ENCODE measurements at regions not wholly inside any gene's neighbourhood (a gene's known extent, or its start where the extent isn't known, plus 50 kb on each side); places are given as distances from the start of the nearest gene placed in this dataset.

DNA sequence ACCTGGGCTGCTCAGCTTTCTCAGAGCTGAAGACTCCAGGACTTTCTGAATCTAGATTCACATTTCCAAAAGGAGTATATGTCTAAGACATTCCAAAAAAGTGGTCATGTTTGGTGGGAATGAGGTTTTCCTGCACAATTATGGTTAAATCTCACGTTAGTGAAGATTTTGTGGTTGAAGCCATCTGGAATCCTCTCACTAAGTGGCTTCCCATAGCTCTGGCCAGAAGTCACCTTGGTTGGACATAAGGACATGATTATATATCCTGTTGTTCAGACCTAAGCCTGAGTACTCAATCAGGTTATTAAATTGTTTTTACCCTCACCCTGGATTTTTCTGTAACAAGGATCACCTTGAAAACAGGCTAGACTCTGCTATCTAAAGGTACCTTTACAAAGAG, 176.1 kb upstream of the PLN start (continued):
- TF ChIP-seq NR2C2 (IDR thresholded peaks at IDR 0.05; ENCODE audit: borderline replicate concordance, control insufficient read depth, insufficient read length, low read depth), result no peak
- no peak for TF ChIP-seq SREBF2 (IDR thresholded peaks at IDR 0.05; ENCODE audit: low read length)

GRCh38 chr6:118372413-118372812, 175.7 kb upstream of the PLN start:
- Histone ChIP-seq H3K4me3 (no peak overlapping the region), H3K36me3 (ENCODE audit: control insufficient read depth in 2 of 2, insufficient read depth in 2 of 2, low read length in 1 of 2) (no peaks in the 10 kb centered on the region), H3K79me2 (ENCODE audit: control insufficient read depth, insufficient read depth, low read length) (no peaks in the 10 kb centered on the region), H3K27me3 (replicated peaks in 1 of 2; ENCODE audit: control insufficient read depth in 2 of 2, insufficient read depth in 2 of 2, low read length in 1 of 2) (no peaks in the 10 kb centered on the region), H3K9me3 (replicated peaks; ENCODE audit: control insufficient read depth, insufficient read depth, low read length) (no peaks in the 10 kb centered on the region), H4K20me1 (ENCODE audit: control insufficient read depth, insufficient read depth) (no peaks in the 10 kb centered on the region), H3K4me1 (ENCODE audit: control insufficient read depth, insufficient read depth, low read length) (no peaks in the 10 kb centered on the region), H3K27ac (ENCODE audit: control insufficient read depth, insufficient read depth) (no peak overlapping the region), H3K9ac (ENCODE audit: control insufficient read depth, insufficient read depth, low read length) (no peak overlapping the region), H2AFZ (ENCODE audit: control insufficient read depth, low read depth, low read length) (no peak overlapping the region), H3K4me2 (ENCODE audit: control insufficient read depth, insufficient read depth) (no peak overlapping the region)
- ATAC-seq (no peak), DNase-seq (ENCODE audit: low read depth, low spot score) (no peak), FAIRE-seq (no peak)
- SMC1A ChIA-PET (ENCODE audit: uncharacterized antibody, unreplicated experiment), result interaction anchor here (0.6 kb wide), 1 partner anchor 17 kb away, joined by 4 read pairs; no protein-coding TSS in a partner anchor
- in situ Hi-C loops (cut with MboI), result no loop called here
- intact Hi-C loops (cut with micrococcal nuclease; ENCODE audit: unreplicated experiment), result no loop called here
- RAD21 ChIA-PET (ENCODE audit: unreplicated experiment), result no interaction called here
- POLR2A ChIA-PET, result no interaction called here
- CTCF ChIA-PET, result interaction anchor here (1.5 kb wide), 1 partner anchor 89 kb away, joined by 5 read pairs; no protein-coding TSS in a partner anchor
- no TSS peak for BruUV-seq (replicated peaks)
- TF ChIP-seq RELB (IDR thresholded peaks at IDR 0.05; ENCODE audit: low read depth) (no peak), FOXK2 (IDR thresholded peaks at IDR 0.05) (no peak), IRF4 (IDR thresholded peaks at IDR 0.05; ENCODE audit: low read depth, low read length) (no peak), MAX (IDR thresholded peaks at IDR 0.05; ENCODE audit: low read depth, low read length) (no peak), USF2 (IDR thresholded peaks at IDR 0.05; ENCODE audit: borderline replicate concordance, low read depth, low read length) (no peak), ZNF274 (IDR thresholded peaks at IDR 0.05; ENCODE audit: insufficient read depth, insufficient read length) (no peak), WRNIP1 (IDR thresholded peaks at IDR 0.05; ENCODE audit: borderline replicate concordance, low read depth, low read length) (no peak), CREB1 (IDR thresholded peaks at IDR 0.05; ENCODE audit: low read depth) (no peak), DPF2 (IDR thresholded peaks at IDR 0.05) (no peak), PRDM15 (CRISPR knock-in tag; IDR thresholded peaks at IDR 0.05) (no peak), SP1 (IDR thresholded peaks at IDR 0.05; ENCODE audit: low read depth, low read length) (no peak), ZBTB11 (CRISPR knock-in tag; IDR thresholded peaks at IDR 0.05) (no peak), YBX1 (IDR thresholded peaks at IDR 0.05) (no peak)

Data from GM12878 (cell line).